Esophagus squamous epithelium (tissue), 5 donors: ENCODE measurements at regions not wholly inside any gene's neighbourhood (a gene's known extent, or its start where the extent isn't known, plus 50 kb on each side); places are given as distances from the start of the nearest gene placed in this dataset.

ENCODE experiments used
- DNase-seq: peaks from one replicate; lab custom pipeline; 2025; lab: John Stamatoyannopoulos, UW
- H3K27ac ChIP-seq, 4 donors: fragments of 200-600 bp; sonication (generic); one replicate each; pipeline ENCODE4 v1.5.1; 2016 to 2019; ENCODE audit warnings: mild to moderate bottlenecking in 1 of 4
- H3K27me3 ChIP-seq, 4 donors: fragments of 200-600 bp; sonication (generic); 1 replicate in 3 of 4; 2 replicates in 1 of 4; pipeline versions ENCODE4 v1.5.1 to v1.6.0; 2017 to 2021; ENCODE audit warnings: antibody characterized with exemption in 1 of 4
- H3K36me3 ChIP-seq, 3 donors: fragments of 200-600 bp; sonication (generic); one replicate each; pipeline ENCODE4 v1.5.1; 2016 to 2019
- H3K4me1 ChIP-seq, 3 donors: fragments of 200-600 bp; sonication (generic); one replicate each; pipeline ENCODE4 v1.5.1; 2017 to 2019
- H3K4me3 ChIP-seq, 4 donors: fragments of 200-600 bp; sonication (generic); 1 replicate in 3 of 4; 2 replicates in 1 of 4; pipeline ENCODE4 v1.5.1; 2016 to 2019; ENCODE audit warnings: mild to moderate bottlenecking in 2 of 4, moderate library complexity in 1 of 4
- H3K9me3 ChIP-seq, 3 donors: fragments of 200-600 bp; sonication (generic); one replicate each; pipeline ENCODE4 v1.5.1; 2016 to 2019
- POLR2A ChIP-seq, 4 donors: fragments of 450-650 bp; IDR thresholded peaks; one replicate each; pipeline ENCODE4 v1.6.1; 2017; ENCODE audit warnings: antibody characterized with exemption in 4 of 4, mild to moderate bottlenecking in 4 of 4, moderate library complexity in 3 of 4
- WGBS, 2 donors: methylation state at CpG; one replicate each; pipeline ENCODE4 v1.1.5; 2018; 5-methylcytosine and 5-hydroxymethylcytosine counted together
- intact Hi-C: fragments of 100-400 bp; cut with DNase I; formaldehyde crosslinking; loops from one replicate; pipeline ENCODE4 v1.15.0; 2022
- TF ChIP-seq, protein P1 (sequence below), 6 experiments: fragments of 450-650 bp in 4 of 6; fragments of 200-600 bp in 2 of 6; sonication (generic) in 2 of 6; IDR thresholded peaks; one replicate each; pipeline ENCODE4 v1.5.1; 2016 to 2019; ENCODE audit warnings: antibody characterized with exemption in 6 of 6, mild to moderate bottlenecking in 4 of 6, moderate library complexity in 4 of 6
- donor health status: DM: yes; HTN: yes; CAD: no.

DNA sequence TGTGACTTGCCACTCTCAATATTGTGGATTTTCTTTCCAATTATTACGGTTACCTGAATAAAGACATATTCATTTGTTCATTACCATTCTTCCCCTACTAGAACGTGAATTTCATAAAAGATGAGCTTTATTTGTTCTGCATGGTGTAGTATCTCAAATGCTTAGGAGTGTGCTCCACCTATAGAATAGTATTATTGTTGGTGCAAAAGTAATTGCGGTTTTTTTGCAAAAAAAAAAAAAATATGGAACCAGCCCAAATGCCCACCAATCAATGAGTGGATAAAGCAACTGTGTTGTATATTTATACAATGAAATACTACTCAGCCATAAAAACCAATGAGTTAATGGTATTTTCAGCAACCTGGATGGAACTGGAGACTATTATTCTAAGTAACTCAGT is 525.5 kb upstream of the PRKX start:
- H3K4me1 ChIP-seq: no peaks in the 10 kb centered on the region
- no peak overlapping the region for H3K27ac ChIP-seq
- H3K36me3 ChIP-seq: no peaks in the 10 kb centered on the region
- WGBS, 2 donors: 71% methylated on average over 3 of the region's 3 CpGs
- H3K27me3 ChIP-seq: no peaks in the 10 kb centered on the region
- H3K4me3 ChIP-seq: no peak overlapping the region
- no peak for DNase-seq
- no peaks in the 10 kb centered on the region for H3K9me3 ChIP-seq
- TF ChIP-seq, protein P1, sequence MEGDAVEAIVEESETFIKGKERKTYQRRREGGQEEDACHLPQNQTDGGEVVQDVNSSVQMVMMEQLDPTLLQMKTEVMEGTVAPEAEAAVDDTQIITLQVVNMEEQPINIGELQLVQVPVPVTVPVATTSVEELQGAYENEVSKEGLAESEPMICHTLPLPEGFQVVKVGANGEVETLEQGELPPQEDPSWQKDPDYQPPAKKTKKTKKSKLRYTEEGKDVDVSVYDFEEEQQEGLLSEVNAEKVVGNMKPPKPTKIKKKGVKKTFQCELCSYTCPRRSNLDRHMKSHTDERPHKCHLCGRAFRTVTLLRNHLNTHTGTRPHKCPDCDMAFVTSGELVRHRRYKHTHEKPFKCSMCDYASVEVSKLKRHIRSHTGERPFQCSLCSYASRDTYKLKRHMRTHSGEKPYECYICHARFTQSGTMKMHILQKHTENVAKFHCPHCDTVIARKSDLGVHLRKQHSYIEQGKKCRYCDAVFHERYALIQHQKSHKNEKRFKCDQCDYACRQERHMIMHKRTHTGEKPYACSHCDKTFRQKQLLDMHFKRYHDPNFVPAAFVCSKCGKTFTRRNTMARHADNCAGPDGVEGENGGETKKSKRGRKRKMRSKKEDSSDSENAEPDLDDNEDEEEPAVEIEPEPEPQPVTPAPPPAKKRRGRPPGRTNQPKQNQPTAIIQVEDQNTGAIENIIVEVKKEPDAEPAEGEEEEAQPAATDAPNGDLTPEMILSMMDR (IDR thresholded peaks at IDR 0.05): no peak
- no peak for TF ChIP-seq POLR2A (IDR thresholded peaks at IDR 0.05)
- intact Hi-C loops: no loop called here

DNA sequence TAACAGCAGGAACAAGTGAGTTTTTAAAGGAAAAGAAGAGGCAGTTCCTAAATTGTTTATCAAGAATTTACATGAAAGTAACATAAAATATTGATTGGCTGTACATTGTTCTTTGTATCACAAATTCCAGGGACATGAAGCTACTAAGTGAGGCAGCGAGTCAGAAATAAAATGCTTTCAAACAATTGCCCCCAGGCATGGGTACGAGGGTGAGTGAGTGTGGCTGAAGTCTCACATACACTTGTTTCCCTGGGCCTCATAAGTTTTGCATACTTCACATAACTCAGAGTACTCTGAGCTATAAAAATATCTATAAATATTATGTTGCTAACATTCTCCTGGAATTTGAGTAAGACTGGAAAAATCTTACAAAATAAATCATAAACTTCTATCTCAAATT is 511.6 kb upstream of the PRKX start:
- 32 to 37% methylated on average over 2 of the region's 2 CpGs for WGBS, 2 donors
- TF ChIP-seq, protein P1 (IDR thresholded peaks at IDR 0.05): no peak
- no peak for TF ChIP-seq POLR2A (IDR thresholded peaks at IDR 0.05)
- intact Hi-C loops: no loop called here
- no peaks in the 10 kb centered on the region for H3K4me1 ChIP-seq
- no peak overlapping the region for H3K27ac ChIP-seq
- DNase-seq: no peak
- H3K27me3 ChIP-seq: no peaks in the 10 kb centered on the region
- H3K36me3 ChIP-seq: no peaks in the 10 kb centered on the region
- H3K9me3 ChIP-seq: no peaks in the 10 kb centered on the region
- no peak overlapping the region for H3K4me3 ChIP-seq

DNA sequence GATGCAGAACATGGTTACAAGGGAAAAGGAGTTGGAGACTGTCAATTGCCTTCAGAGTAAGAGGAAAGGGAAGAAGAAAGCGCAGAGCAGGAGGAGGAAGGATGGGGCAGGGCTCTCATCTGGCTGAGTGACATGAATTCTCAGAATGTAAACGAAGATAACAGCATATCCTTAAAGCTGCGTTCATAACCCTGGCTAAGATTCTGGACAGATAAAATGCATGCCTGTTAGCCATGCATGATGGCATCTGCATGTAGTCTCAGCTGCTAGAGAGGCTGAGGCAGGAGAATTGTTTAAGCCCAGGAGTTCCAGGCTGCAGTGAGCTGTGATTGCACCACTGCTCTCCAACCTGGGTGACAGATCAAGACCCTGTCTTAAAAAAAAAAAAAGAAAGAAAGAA is 493.5 kb upstream of the PRKX start:
- H3K27me3 ChIP-seq: no peaks in the 10 kb centered on the region

DNA sequence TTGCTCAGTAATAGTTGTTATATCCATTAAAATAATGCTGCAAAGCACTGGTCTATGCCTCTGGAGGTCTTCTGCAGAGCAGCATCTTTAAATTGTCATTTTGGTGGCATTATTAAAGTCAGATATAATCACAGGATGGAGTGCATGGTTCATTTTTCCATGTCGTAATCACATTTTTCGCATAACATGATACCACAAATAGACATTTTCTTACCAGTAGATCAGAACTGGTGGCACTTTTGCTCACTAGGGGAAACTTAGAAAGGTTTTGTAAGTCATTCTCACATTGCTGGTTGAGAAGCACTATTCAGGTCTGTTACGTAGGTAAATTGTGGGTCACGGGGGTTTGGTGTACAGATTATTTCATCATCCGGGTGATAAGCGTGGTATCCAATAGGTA is 484.5 kb upstream of the PRKX start:
- DNase-seq: no peak
- Histone ChIP-seq H3K4me3 (no peak overlapping the region), H3K27me3 (no peaks in the 10 kb centered on the region), H3K27ac (no peak overlapping the region), H3K36me3 (no peaks in the 10 kb centered on the region), H3K4me1 (no peaks in the 10 kb centered on the region), H3K9me3 (no peaks in the 10 kb centered on the region)
- TF ChIP-seq, protein P1 (IDR thresholded peaks at IDR 0.05): no peak
- TF ChIP-seq POLR2A (IDR thresholded peaks at IDR 0.05): no peak
- WGBS, 2 donors: 90 to 94% methylated on average over 5 to 6 of the region's 6 CpGs
- intact Hi-C loops: no loop called here

More for the DNA sequence above, 493.5 kb upstream of the PRKX start:
- H3K27ac ChIP-seq: no peak overlapping the region
- H3K36me3 ChIP-seq: no peaks in the 10 kb centered on the region
- DNase-seq: no peak
- H3K9me3 ChIP-seq: no peaks in the 10 kb centered on the region
- TF ChIP-seq, protein P1 (IDR thresholded peaks at IDR 0.05): no peak
- no peak for TF ChIP-seq POLR2A (IDR thresholded peaks at IDR 0.05)
- H3K4me1 ChIP-seq: no peaks in the 10 kb centered on the region
- no peak overlapping the region for H3K4me3 ChIP-seq
- intact Hi-C loops: no loop called here
- WGBS, 2 donors: 20 to 31% methylated on average over 2 to 3 of the region's 3 CpGs

DNA sequence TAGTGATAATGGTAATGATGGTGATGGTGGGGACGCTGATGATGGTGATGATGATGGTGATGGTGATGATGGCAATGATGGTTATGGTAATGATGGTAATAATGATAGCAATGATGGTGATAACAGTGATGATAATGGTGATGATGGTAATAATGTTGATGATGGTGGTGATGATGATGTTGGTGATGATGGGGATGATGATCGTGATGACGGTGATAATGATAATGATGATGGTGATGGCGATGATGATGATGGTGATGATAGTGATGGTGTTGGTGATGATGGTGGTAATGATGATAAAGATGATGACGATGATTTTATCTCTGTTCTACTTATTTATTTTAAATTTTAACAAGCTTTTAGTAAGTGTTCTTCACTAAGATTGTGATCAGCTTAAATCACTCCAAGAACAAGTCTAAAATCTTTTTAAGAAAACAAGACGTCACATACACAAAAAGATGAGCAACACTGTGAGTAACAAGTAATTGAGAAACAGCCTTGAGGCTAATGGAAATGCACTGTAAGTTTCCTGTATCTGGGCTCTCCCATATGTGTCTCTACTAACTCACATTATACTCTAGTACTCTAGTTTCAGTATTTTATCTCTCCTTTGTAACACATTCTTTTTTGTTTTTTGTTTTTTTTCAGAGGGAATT is 480.2 kb upstream of the PRKX start:
- no peak for DNase-seq
- TF ChIP-seq, protein P1 (IDR thresholded peaks at IDR 0.05): no peak
- no peak for TF ChIP-seq POLR2A (IDR thresholded peaks at IDR 0.05)
- no peaks in the 10 kb centered on the region for H3K36me3 ChIP-seq
- H3K4me1 ChIP-seq: no peaks in the 10 kb centered on the region
- no peak overlapping the region for H3K27ac ChIP-seq
- H3K9me3 ChIP-seq: no peaks in the 10 kb centered on the region
- no peaks in the 10 kb centered on the region for H3K27me3 ChIP-seq
- intact Hi-C loops: no loop called here
- WGBS, 2 donors: 80% methylated on average over 6 of the region's 6 CpGs
- no peak overlapping the region for H3K4me3 ChIP-seq
